Stomach (tissue), 8 donors: ENCODE measurements at regions not wholly inside any gene's neighbourhood (a gene's known extent, or its start where the extent isn't known, plus 50 kb on each side); places are given as distances from the start of the nearest gene placed in this dataset.
A peak's percentile ranks its signal among the peaks of the same experiment; 100 is the strongest.

Experiments
- DNase-seq, 2 donors: peaks; one replicate each; pipeline versions ENCODE4 v3.0.0 to v3.0.0-alpha.2; 2013 to 2019
- H3K27ac ChIP-seq, 5 donors: fragments of 200-600 bp in 4 of 5; sonication (generic) in 4 of 5; one replicate each; pipeline ENCODE4 v1.5.1; 2013 to 2019; ENCODE audit warnings: mild to moderate bottlenecking in 1 of 5, moderate library complexity in 1 of 5
- H3K27me3 ChIP-seq, 3 donors: fragments of 200-600 bp; sonication (generic); one replicate each; pipeline ENCODE4 v1.5.1; 2017 to 2019; ENCODE audit warnings: mixed run types in 1 of 3
- H3K36me3 ChIP-seq, 4 donors: fragments of 200-600 bp; sonication (generic); 1 replicate in 3 of 4; 2 replicates in 1 of 4; pipeline ENCODE4 v1.5.1; 2016 to 2019
- H3K4me1 ChIP-seq, 4 donors: fragments of 200-600 bp; sonication (generic); one replicate each; pipeline ENCODE4 v1.5.1; 2016 to 2019
- H3K4me3 ChIP-seq, 4 donors: fragments of 200-600 bp; sonication (generic) in 3 of 4; one replicate each; pipeline ENCODE4 v1.5.1; 2016 to 2019; ENCODE audit warnings: mild to moderate bottlenecking in 1 of 4
- H3K9me3 ChIP-seq, 4 donors: fragments of 200-600 bp; sonication (generic); one replicate each; pipeline ENCODE4 v1.5.1; 2016 to 2019
- EP300 ChIP-seq: sonication (generic); formaldehyde crosslinking; IDR thresholded peaks from one replicate; pipeline ENCODE4 v1.6.1; 2017; ENCODE audit warnings: antibody characterized with exemption
- POLR2A ChIP-seq, 4 donors: fragments of 450-650 bp; IDR thresholded peaks; one replicate each; pipeline ENCODE4 v1.6.1; 2016; ENCODE audit warnings: antibody characterized with exemption in 4 of 4, control low read depth in 2 of 4, mild to moderate bottlenecking in 1 of 4, moderate library complexity in 1 of 4
- POLR2AphosphoS5 ChIP-seq, 3 donors: sonication (generic); formaldehyde crosslinking; IDR thresholded peaks; one replicate each; pipeline ENCODE4 v1.6.1; 2016; ENCODE audit warnings: antibody characterized with exemption in 3 of 3
- WGBS, 5 donors: extraction: QIAGEN DNeasy Blood & Tissue Kit in 3 of 5; methylation state at CpG; one replicate each; pipeline versions ENCODE4 v1.1.5 to v1.1.7; 2013 to 2018; 5-methylcytosine and 5-hydroxymethylcytosine counted together
- intact Hi-C: fragments of 100-400 bp; cut with DNase I; formaldehyde crosslinking; loops from one replicate; pipeline ENCODE4 v1.15.1; 2023; ENCODE audit warnings: low total_unique reads
- TF ChIP-seq, protein P1 (sequence below), 7 experiments: fragments of 450-650 bp in 4 of 7; fragments of 200-600 bp in 3 of 7; sonication (generic) in 3 of 7; IDR thresholded peaks; one replicate each; pipeline ENCODE4 v1.5.1; 2016 to 2019; ENCODE audit warnings: antibody characterized with exemption in 7 of 7, control low read depth in 2 of 7, mild to moderate bottlenecking in 1 of 7
- donor health status: healthy with polysubstance abuse.
- donor health status: Bipolar disorder and iron deficiency.
- donor health status: healthy.

- H3K4me1 ChIP-seq, result no peaks in the 10 kb centered on the region
- H3K36me3 ChIP-seq, result no peaks in the 10 kb centered on the region
- intact Hi-C loops, result no loop called here
- no peak overlapping the region for H3K4me3 ChIP-seq
- no peak for DNase-seq
- TF ChIP-seq POLR2A (IDR thresholded peaks at IDR 0.05) (no peak), EP300 (no peak), POLR2AphosphoS5 (IDR thresholded peaks at IDR 0.05) (no peak)
- TF ChIP-seq, protein P1, sequence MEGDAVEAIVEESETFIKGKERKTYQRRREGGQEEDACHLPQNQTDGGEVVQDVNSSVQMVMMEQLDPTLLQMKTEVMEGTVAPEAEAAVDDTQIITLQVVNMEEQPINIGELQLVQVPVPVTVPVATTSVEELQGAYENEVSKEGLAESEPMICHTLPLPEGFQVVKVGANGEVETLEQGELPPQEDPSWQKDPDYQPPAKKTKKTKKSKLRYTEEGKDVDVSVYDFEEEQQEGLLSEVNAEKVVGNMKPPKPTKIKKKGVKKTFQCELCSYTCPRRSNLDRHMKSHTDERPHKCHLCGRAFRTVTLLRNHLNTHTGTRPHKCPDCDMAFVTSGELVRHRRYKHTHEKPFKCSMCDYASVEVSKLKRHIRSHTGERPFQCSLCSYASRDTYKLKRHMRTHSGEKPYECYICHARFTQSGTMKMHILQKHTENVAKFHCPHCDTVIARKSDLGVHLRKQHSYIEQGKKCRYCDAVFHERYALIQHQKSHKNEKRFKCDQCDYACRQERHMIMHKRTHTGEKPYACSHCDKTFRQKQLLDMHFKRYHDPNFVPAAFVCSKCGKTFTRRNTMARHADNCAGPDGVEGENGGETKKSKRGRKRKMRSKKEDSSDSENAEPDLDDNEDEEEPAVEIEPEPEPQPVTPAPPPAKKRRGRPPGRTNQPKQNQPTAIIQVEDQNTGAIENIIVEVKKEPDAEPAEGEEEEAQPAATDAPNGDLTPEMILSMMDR (IDR thresholded peaks at IDR 0.05), result no peak
- H3K27ac ChIP-seq, result no peak overlapping the region
- no peaks in the 10 kb centered on the region for H3K9me3 ChIP-seq
- 84 to 91% (median 90%) methylated on average over 4 of the region's 4 CpGs for WGBS, 5 donors
- no peaks in the 10 kb centered on the region for H3K27me3 ChIP-seq
These were observed 132.6 kb upstream of the SMLR1 start for GRCh38 chr6:130694606-130695005.

DNA sequence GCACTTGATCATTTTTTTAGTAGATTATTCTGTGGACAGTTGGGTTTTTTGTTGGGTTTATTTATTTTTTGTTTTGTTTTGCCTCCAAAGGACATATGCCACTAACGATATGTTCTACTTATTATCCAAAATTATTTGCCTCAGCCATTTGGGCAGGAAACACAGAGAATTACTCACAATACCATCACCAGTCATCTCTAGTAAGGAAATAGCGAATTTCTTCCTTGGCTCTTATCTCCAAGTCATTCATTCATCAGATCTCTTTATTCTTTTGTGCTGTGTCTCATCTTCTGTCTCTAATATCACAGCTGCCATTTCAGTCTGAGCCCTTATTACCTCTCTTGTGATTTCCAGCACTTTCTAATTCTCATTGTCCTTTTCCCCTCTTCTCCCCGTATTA, 130.4 kb upstream of the SMLR1 start:
- TF ChIP-seq POLR2AphosphoS5 (IDR thresholded peaks at IDR 0.05), result no peak
- no peak for TF ChIP-seq EP300
- TF ChIP-seq POLR2A (IDR thresholded peaks at IDR 0.05), result no peak
- TF ChIP-seq, protein P1 (IDR thresholded peaks at IDR 0.05), result no peak
- Histone ChIP-seq H3K4me1 (no peaks in the 10 kb centered on the region), H3K4me3 (no peak overlapping the region), H3K9me3 (no peaks in the 10 kb centered on the region), H3K27me3 (peaks cover 0 to 6% (median 0%) of the 10 kb centered on the region in 3 donors), H3K27ac (no peak overlapping the region), H3K36me3 (no peaks in the 10 kb centered on the region)
- DNase-seq, result no peak
- WGBS, 5 donors, result 78 to 87% (median 82%) methylated on average over 3 of the region's 3 CpGs
- intact Hi-C loops, result no loop called here

DNA sequence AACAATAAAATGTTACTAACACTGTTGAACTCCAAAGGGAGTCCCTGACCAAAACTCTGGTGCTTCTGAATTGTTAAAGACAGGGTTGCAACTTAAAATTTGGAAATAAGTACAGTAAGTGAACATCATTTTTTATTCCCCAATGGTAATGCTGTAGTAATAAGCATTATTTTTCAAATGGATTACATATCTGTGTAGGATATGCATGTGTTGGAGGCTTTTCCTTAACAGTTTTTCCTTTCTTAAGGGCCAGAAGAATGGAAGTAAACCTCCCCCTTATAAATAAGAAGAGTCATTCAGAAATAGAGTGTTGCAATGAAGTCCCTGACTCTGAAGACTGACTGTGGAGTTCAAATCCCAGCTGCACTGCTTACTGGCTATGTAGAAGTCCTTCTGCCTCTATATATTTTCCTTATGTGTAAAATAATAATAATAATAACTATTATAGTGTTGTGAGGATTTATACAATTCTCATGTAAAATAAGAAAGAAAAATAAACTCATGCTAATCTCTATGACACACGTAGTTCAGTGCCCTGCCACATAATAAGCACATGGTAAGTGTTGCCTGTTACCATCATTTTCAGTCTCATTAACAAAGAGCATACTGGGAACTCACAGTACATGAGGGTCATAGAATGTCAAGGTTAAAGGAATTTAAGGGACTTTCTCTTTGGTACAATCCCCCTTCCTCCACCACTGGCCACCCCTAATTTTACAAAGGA, 129.8 kb upstream of the SMLR1 start:
- Histone ChIP-seq H3K4me3 (no peak overlapping the region), H3K27me3 (peaks cover 0 to 9% (median 0%) of the 10 kb centered on the region in 3 donors), H3K27ac (no peak overlapping the region), H3K9me3 (no peaks in the 10 kb centered on the region), H3K4me1 (no peaks in the 10 kb centered on the region), H3K36me3 (no peaks in the 10 kb centered on the region)
- 15 to 27% (median 23%) methylated on average over 1 of the region's 1 CpG for WGBS, 5 donors
- TF ChIP-seq, protein P1 (IDR thresholded peaks at IDR 0.05), result no peak
- TF ChIP-seq POLR2A (IDR thresholded peaks at IDR 0.05) (no peak), POLR2AphosphoS5 (IDR thresholded peaks at IDR 0.05) (no peak), EP300 (no peak)
- intact Hi-C loops, result no loop called here
- DNase-seq, result no peak

DNA sequence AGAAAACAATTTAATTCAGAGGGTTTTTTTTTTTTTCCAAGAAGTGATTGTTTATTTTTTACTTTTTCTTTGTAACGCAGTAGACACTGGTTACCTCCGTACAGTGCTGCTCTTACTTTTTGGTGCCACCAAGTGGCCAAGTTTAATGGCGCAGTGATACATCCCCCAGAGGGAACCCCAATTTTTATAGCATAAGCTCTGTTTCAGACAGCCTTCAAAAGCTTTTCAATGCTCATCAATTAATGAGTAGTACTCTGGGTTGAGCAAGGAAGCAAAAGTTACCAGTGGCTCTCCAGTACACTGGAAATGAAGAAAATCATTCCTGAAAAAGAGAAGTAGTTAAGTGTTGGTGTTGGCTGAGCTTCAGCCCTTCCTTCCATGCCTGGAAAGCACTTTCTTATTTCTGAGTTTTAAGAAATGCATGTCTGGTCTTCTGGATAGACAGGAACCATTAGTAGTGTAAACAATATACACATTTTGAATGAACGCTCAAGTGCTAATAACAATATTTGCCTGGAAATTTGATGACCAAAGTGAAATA, 129.1 kb upstream of the SMLR1 start:
- peak; percentile 40 to 67 for DNase-seq
- H3K27ac ChIP-seq, result no peak overlapping the region
- H3K4me1 ChIP-seq, result no peaks in the 10 kb centered on the region
- 10 to 19% (median 12%) methylated on average over 4 of the region's 4 CpGs for WGBS, 5 donors
- TF ChIP-seq, protein P1 (IDR thresholded peaks at IDR 0.05), result peak in 5 of 7 experiments; percentile 40 to 60 (median 53)
- TF ChIP-seq POLR2A (IDR thresholded peaks at IDR 0.05), result no peak
- intact Hi-C loops, result no loop called here
- peaks cover 0 to 9% (median 0%) of the 10 kb centered on the region in 3 donors for H3K27me3 ChIP-seq
- H3K36me3 ChIP-seq, result no peaks in the 10 kb centered on the region
- H3K9me3 ChIP-seq, result no peaks in the 10 kb centered on the region
- H3K4me3 ChIP-seq, result no peak overlapping the region
